GM10266 (cell line): ENCODE measurements at regions not wholly inside any gene's neighbourhood (a gene's known extent, or its start where the extent isn't known, plus 50 kb on each side); places are given as distances from the start of the nearest gene placed in this dataset.

ENCODE experiments used
- DNase-seq: peaks from one replicate; pipeline ENCODE4 v3.0.0; 2012; ENCODE audit errors: extremely low spot score
- TF ChIP-seq, protein P1 (sequence below): IDR thresholded peaks from 2 replicates; pipeline ENCODE4 v1.5.1; 2012; ENCODE audit warnings: mild to moderate bottlenecking, low read depth; ENCODE audit not compliant: control insufficient read depth, insufficient read depth; ENCODE audit errors: missing control alignments

DNA sequence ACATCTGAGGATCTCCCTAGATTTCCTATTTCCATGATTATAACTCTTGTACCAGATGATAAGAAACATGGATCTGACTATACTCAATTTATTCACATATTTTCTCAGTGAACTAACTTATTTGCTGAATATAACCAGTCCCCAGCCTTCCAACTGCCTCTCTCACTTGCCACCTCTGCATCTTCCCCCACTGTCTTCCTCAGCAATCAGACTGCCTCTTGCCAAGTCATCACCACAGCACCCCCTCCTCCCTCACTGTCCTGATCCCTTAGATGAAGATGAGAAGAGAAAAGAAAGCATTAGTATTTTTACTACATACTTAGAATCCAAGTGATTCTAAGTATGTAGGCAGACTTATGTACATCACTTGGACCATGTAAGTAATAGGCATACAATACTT lies 71.9 kb downstream of the GTPBP8 start:
- TF ChIP-seq, protein P1, sequence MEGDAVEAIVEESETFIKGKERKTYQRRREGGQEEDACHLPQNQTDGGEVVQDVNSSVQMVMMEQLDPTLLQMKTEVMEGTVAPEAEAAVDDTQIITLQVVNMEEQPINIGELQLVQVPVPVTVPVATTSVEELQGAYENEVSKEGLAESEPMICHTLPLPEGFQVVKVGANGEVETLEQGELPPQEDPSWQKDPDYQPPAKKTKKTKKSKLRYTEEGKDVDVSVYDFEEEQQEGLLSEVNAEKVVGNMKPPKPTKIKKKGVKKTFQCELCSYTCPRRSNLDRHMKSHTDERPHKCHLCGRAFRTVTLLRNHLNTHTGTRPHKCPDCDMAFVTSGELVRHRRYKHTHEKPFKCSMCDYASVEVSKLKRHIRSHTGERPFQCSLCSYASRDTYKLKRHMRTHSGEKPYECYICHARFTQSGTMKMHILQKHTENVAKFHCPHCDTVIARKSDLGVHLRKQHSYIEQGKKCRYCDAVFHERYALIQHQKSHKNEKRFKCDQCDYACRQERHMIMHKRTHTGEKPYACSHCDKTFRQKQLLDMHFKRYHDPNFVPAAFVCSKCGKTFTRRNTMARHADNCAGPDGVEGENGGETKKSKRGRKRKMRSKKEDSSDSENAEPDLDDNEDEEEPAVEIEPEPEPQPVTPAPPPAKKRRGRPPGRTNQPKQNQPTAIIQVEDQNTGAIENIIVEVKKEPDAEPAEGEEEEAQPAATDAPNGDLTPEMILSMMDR = no peak
- DNase-seq = no peak

DNA sequence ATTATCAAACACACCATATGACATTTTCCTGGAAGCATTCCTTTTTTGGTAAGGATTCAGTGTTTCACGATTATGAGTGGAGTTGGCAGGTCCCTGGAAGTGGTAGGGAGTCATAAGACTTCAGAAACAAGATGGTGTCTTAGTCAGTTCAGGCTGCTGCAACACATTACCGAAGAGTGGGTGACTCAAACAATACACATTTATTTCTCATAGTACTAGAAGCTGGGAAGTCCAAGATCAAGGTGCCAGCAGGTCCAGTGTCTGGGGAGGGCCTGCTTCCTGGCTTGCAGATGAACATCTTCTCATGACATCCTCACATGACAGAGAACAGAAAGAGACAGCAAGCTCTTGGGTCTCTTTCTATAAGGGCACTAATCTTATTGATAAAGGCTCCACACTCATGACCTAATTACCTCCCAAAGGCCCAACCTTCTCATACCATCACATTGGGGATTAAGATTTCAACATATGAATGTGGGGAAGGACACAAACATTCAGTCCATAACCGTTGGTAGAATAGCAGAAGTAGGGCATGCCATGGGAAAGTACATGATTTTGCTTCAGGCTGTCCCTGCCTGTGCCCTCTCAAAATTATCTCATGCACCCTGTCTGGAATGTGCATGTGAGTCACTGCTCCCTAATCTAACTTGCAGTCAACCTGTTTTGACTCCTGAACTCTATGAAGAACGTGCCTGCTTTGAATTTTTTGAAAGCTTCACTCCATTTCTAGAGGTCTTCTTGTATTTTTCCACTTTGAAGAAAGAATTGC lies 72.5 kb downstream of the GTPBP8 start:
- no peak for DNase-seq
- TF ChIP-seq, protein P1 = no peak

- TF ChIP-seq, protein P1 = no peak
- DNase-seq = no peak
Measured at GRCh38 chr3:113064183-113064582, 73.4 kb downstream of the GTPBP8 start.

DNA sequence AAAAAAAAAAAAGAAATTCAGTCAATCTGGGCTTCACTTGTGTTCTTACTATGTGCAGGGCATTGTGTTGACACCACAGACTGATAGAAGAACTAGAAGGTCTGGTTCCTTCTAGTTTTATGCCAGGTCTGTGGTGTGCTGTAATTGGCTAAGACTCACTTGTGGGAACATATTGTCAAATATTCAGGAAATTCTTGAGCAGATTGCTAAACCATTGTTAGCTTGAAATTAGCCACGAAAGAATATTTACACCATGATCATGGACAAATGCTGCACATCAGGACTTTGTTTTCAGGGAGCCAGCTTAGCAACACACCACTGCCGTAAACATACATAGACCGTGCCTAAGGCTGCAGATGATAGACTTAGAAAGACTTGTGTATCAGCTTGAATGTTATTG lies 74.6 kb downstream of the GTPBP8 start:
- TF ChIP-seq, protein P1 = no peak
- no peak for DNase-seq

DNA sequence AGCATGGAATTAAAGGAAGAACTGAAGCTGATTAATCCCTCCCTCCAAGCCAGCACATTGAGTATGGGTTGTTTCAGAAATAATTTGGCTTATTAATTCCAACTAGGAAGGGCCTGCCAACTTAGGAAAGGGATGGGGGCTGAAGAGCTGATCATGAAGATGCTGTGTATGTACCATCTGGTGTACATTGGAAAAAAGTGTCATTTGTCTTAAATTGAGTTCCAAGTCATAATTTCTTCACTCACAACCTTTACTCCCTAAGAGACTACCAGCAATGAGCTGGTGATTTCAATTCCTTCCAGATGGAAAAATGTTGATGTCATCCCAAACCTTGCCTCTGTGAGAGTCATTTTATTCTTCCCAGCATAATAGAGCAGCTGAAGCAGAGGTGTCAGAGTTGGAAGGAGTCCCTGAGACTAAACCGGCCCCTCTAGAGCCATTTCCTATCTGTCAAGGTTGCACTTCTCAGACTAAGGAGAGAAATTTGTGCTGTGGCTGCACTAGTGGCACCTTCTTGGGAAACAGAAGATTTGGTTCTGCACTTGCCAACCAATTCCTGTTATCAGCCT lies 79.4 kb downstream of the GTPBP8 start:
- DNase-seq = no peak
- TF ChIP-seq, protein P1 = no peak

- no peak for DNase-seq
- TF ChIP-seq, protein P1 = no peak
Measured at GRCh38 chr3:113070681-113071113, 79.9 kb downstream of the GTPBP8 start.

DNA sequence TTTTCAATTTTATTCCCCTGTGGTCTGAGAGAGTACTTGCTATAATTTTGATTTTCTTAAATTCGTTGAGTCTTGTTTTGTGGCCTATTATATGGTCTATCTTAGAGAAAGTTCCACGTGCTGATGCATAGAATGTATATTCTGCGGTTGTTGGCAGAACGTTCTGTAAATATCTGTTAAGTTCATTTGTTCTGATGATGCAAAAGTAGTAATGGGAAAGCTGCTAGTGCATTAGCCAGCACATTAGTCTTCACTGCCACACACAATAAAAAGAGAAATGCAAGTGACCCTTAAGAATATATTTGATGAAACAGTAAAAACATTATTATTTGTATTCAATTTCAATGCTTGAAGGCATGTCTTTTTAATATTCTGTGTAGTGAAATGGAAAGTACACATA lies 84.8 kb downstream of the GTPBP8 start:
- TF ChIP-seq, protein P1 = no peak
- DNase-seq = no peak
